K562 (cell line): ENCODE measurements at regions not wholly inside any gene's neighbourhood (a gene's known extent, or its start where the extent isn't known, plus 50 kb on each side); places are given as distances from the start of the nearest gene placed in this dataset.

Source experiments
- CTCFL ChIP-seq: IDR thresholded peaks from 2 replicates; pipeline ENCODE4 v1.6.1; 2011; ENCODE audit warnings: borderline replicate concordance, low read depth, mild to moderate bottlenecking, moderate library complexity, low read length; ENCODE audit not compliant: insufficient read depth, poor library complexity, severe bottlenecking
- ELF4 ChIP-seq: fragments of 450-650 bp; formaldehyde crosslinking; IDR thresholded peaks from 2 replicates; pipeline ENCODE4 v1.4.0; 2022; ENCODE audit warnings: missing genetic modification characterization
- EP300 ChIP-seq: IDR thresholded peaks from 2 replicates; pipeline ENCODE4 v1.6.1; 2012; ENCODE audit warnings: low read length, improper control_type of control experiment
- ESRRA ChIP-seq: fragments of 450-650 bp; IDR thresholded peaks from 2 replicates; pipeline ENCODE4 v1.6.1; 2014; ENCODE audit warnings: low read depth, mild to moderate bottlenecking, moderate library complexity, borderline replicate concordance
- PHF20 ChIP-seq: fragments of 450-650 bp; IDR thresholded peaks from 2 replicates; pipeline ENCODE4 v1.6.1; 2018; ENCODE audit not compliant: partially characterized antibody
- POLR2A ChIP-seq: fragments of 450-650 bp; conservative IDR thresholded peaks from 2 replicates; pipeline ENCODE4 v1.6.1; 2016
- RCOR1 ChIP-seq, 2 experiments: IDR thresholded peaks; 2 replicates each; pipeline ENCODE4 v1.6.1; 2012; ENCODE audit warnings: low read depth in 2 of 2, low read length in 2 of 2, borderline replicate concordance in 1 of 2, improper control_type of control experiment in 1 of 2
- TGIF2 ChIP-seq: sonication (generic); formaldehyde crosslinking; IDR thresholded peaks from 2 replicates; pipeline ENCODE4 v1.8.1; 2022; ENCODE audit warnings: mild to moderate bottlenecking, missing genetic modification reagents, moderate library complexity
- YY1 ChIP-seq, 3 experiments: IDR thresholded peaks; 2 replicates each; pipeline ENCODE4 v1.6.1; 2011; ENCODE audit warnings: low read length in 2 of 3, mild to moderate bottlenecking in 2 of 3, moderate library complexity in 2 of 3, borderline replicate concordance in 1 of 3, control low read depth in 1 of 3, low read depth in 1 of 3; ENCODE audit not compliant: insufficient read depth in 3 of 3, insufficient replicate concordance in 2 of 3, control insufficient read depth in 1 of 3, insufficient read length in 1 of 3; ENCODE audit errors: extremely low read depth in 1 of 3
- ZKSCAN1 ChIP-seq: fragments of 150-350 bp; IDR thresholded peaks from 2 replicates; pipeline ENCODE4 v1.6.1; 2016; ENCODE audit warnings: low read depth, low read length
- TF ChIP-seq, protein P1 (sequence below), 2 experiments: fragments of 450-650 bp; formaldehyde crosslinking in 1 of 2; IDR thresholded peaks; 2 replicates each; pipeline versions ENCODE4 v1.4.0 to v1.6.1; 2014 to 2020; ENCODE audit warnings: mild to moderate bottlenecking in 2 of 2, borderline replicate concordance in 1 of 2, low read depth in 1 of 2
- TF ChIP-seq, protein P2 (sequence below): fragments of 250-450 bp; sonication (Bioruptor Pico); IDR thresholded peaks from 2 replicates; pipeline ENCODE4 v1.5.0; 2020; ENCODE audit warnings: mild to moderate bottlenecking, borderline replicate concordance
- TF ChIP-seq, protein P3 (sequence below), 2 experiments: fragments of 450-650 bp in 1 of 2; sonication (generic) in 1 of 2; formaldehyde crosslinking; conservative IDR thresholded peaks; 2 replicates each; pipeline versions ENCODE4 v1.4.0 to v1.8.1; 2020 to 2022; ENCODE audit warnings: mild to moderate bottlenecking in 1 of 2, missing genetic modification reagents in 1 of 2

DNA sequence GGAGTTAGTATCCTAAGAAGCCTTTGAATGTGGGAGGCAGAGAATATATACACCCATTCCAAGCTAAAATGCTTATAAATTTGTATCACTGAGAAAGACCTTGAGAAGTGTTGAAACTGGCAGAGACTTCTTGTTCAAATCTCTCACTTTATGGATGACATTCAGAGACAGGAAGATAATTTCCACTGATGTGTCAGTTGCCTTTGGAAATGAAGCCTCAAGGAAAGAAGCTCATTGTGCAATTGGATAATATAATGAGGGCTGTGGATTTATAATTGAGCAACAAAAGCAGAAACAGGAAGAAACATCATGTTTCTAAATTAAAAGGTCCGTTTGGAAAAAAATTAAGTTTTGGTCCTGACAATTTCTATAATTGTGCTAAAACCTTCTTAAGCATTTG is 789.9 kb upstream of the IGFBP3 start:
- TF ChIP-seq TGIF2 (CRISPR knock-in tag) (no peak), ESRRA (no peak), ZKSCAN1 (no peak), CTCFL (no peak), EP300 (no peak), PHF20 (no peak), YY1 (IDR thresholded peaks at IDR 0.05; ENCODE audit: borderline replicate concordance in 1 of 3, control insufficient read depth in 1 of 3, extremely low read depth in 1 of 3, insufficient read depth in 3 of 3, insufficient read length in 1 of 3, insufficient replicate concordance in 2 of 3, low read depth in 1 of 3, low read length in 2 of 3) (no peak), ELF4 (no peak), RCOR1 (IDR thresholded peaks at IDR 0.05; ENCODE audit: borderline replicate concordance in 1 of 2, low read depth in 2 of 2, low read length in 2 of 2) (no peak), POLR2A (no peak)
- TF ChIP-seq, protein P1, sequence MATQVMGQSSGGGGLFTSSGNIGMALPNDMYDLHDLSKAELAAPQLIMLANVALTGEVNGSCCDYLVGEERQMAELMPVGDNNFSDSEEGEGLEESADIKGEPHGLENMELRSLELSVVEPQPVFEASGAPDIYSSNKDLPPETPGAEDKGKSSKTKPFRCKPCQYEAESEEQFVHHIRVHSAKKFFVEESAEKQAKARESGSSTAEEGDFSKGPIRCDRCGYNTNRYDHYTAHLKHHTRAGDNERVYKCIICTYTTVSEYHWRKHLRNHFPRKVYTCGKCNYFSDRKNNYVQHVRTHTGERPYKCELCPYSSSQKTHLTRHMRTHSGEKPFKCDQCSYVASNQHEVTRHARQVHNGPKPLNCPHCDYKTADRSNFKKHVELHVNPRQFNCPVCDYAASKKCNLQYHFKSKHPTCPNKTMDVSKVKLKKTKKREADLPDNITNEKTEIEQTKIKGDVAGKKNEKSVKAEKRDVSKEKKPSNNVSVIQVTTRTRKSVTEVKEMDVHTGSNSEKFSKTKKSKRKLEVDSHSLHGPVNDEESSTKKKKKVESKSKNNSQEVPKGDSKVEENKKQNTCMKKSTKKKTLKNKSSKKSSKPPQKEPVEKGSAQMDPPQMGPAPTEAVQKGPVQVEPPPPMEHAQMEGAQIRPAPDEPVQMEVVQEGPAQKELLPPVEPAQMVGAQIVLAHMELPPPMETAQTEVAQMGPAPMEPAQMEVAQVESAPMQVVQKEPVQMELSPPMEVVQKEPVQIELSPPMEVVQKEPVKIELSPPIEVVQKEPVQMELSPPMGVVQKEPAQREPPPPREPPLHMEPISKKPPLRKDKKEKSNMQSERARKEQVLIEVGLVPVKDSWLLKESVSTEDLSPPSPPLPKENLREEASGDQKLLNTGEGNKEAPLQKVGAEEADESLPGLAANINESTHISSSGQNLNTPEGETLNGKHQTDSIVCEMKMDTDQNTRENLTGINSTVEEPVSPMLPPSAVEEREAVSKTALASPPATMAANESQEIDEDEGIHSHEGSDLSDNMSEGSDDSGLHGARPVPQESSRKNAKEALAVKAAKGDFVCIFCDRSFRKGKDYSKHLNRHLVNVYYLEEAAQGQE (IDR thresholded peaks at IDR 0.05; ENCODE audit: borderline replicate concordance): no peak
- TF ChIP-seq, protein P1 (CRISPR knock-in tag; IDR thresholded peaks at IDR 0.05; ENCODE audit: low read depth): no peak
- TF ChIP-seq, protein P2, sequence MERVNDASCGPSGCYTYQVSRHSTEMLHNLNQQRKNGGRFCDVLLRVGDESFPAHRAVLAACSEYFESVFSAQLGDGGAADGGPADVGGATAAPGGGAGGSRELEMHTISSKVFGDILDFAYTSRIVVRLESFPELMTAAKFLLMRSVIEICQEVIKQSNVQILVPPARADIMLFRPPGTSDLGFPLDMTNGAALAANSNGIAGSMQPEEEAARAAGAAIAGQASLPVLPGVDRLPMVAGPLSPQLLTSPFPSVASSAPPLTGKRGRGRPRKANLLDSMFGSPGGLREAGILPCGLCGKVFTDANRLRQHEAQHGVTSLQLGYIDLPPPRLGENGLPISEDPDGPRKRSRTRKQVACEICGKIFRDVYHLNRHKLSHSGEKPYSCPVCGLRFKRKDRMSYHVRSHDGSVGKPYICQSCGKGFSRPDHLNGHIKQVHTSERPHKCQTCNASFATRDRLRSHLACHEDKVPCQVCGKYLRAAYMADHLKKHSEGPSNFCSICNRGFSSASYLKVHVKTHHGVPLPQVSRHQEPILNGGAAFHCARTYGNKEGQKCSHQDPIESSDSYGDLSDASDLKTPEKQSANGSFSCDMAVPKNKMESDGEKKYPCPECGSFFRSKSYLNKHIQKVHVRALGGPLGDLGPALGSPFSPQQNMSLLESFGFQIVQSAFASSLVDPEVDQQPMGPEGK (CRISPR knock-in tag): no peak
- TF ChIP-seq, protein P3, sequence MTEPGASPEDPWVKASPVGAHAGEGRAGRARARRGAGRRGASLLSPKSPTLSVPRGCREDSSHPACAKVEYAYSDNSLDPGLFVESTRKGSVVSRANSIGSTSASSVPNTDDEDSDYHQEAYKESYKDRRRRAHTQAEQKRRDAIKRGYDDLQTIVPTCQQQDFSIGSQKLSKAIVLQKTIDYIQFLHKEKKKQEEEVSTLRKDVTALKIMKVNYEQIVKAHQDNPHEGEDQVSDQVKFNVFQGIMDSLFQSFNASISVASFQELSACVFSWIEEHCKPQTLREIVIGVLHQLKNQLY (CRISPR knock-in tag; conservative IDR thresholded peaks at IDR 0.05): no peak
